NCI-H1105 treated with DMSO at 0.1 percent for 48 hours (cell line): ENCODE measurements at regions not wholly inside any gene's neighbourhood (a gene's known extent, or its start where the extent isn't known, plus 50 kb on each side); places are given as distances from the start of the nearest gene placed in this dataset.

Experiments used
- DNase-seq: peaks from one replicate; lab custom pipeline; 2025; lab: John Stamatoyannopoulos, UW

GRCh38 chr1:22285549-22286396 is 142.9 kb upstream of the WNT4 start:
- no peak for DNase-seq

- no peak for DNase-seq
Observed at GRCh38 chr1:22286491-22286890, 143.6 kb upstream of the WNT4 start.

- no peak for DNase-seq
Observed at GRCh38 chr1:22287273-22287672, 144.4 kb upstream of the WNT4 start.

GRCh38 chr1:22287946-22288520 is 145.1 kb upstream of the WNT4 start:
- DNase-seq = no peak

GRCh38 chr1:22288593-22289241 is 145.8 kb upstream of the WNT4 start:
- DNase-seq = no peak

- DNase-seq = no peak
Observed at GRCh38 chr1:22289307-22289995, 146.6 kb upstream of the WNT4 start.

GRCh38 chr1:22290157-22290556 is 147.3 kb upstream of the WNT4 start:
- no peak for DNase-seq

- DNase-seq = no peak
Observed at GRCh38 chr1:22290611-22291010, 147.7 kb upstream of the WNT4 start.

GRCh38 chr1:22291057-22291456 is 148.2 kb upstream of the WNT4 start:
- no peak for DNase-seq

- DNase-seq = no peak
Observed at GRCh38 chr1:22291494-22291893, 148.6 kb upstream of the WNT4 start.

GRCh38 chr1:22292011-22292788 is 149.3 kb upstream of the WNT4 start:
- DNase-seq = no peak

- no peak for DNase-seq
Observed at GRCh38 chr1:22295396-22295795, 152.5 kb upstream of the WNT4 start.

- DNase-seq = no peak
Observed at GRCh38 chr1:22295856-22296255, 153.0 kb upstream of the WNT4 start.

GRCh38 chr1:22296701-22297591 is 154.0 kb upstream of the WNT4 start:
- no peak for DNase-seq

- no peak for DNase-seq
Observed at GRCh38 chr1:22297999-22298398, 153.7 kb upstream of the ZBTB40 start.

GRCh38 chr1:22303816-22304215 is 147.8 kb upstream of the ZBTB40 start:
- DNase-seq = no peak

- no peak for DNase-seq
Observed at GRCh38 chr1:22309572-22309971, 142.1 kb upstream of the ZBTB40 start.

GRCh38 chr1:22311461-22311860 is 140.2 kb upstream of the ZBTB40 start:
- no peak for DNase-seq

- no peak for DNase-seq
Observed at GRCh38 chr1:22313321-22313720, 138.3 kb upstream of the ZBTB40 start.

- no peak for DNase-seq
Observed at GRCh38 chr1:22314706-22315105, 136.9 kb upstream of the ZBTB40 start.
